ENCODE measurements at regions not wholly inside any gene's neighbourhood (a gene's known extent, or its start where the extent isn't known, plus 50 kb on each side); places are given as distances from the start of the nearest gene placed in this dataset.

GRCh38 chr3:18703798-18704197 lies 278.7 kb upstream of the SATB1 start:
- TF ChIP-seq CTCF (IDR thresholded peaks at IDR 0.05) (no peak), POLR2A (IDR thresholded peaks at IDR 0.05) (no peak)

All from esophagus squamous epithelium (tissue), 4 donors.